Hematopoietic multipotent progenitor cell treated with erythropoietin and hydrocortisone succinate and interleukin-3 and kit ligand, for 4 days (in vitro differentiated cells): ENCODE measurements at regions not wholly inside any gene's neighbourhood (a gene's known extent, or its start where the extent isn't known, plus 50 kb on each side); places are given as distances from the start of the nearest gene placed in this dataset.
"Not testable (repeated sequence)": the region's sequence is repeated elsewhere in the genome, so short reads cannot be mapped to it uniquely, and the experiment has no call there.

Experiments used
- DNase-seq: peaks from one replicate; pipeline ENCODE4 v3.0.0-alpha.2; 2015

GRCh38 chr1:104182251-104182650 is 432.6 kb downstream of the AMY1C start:
- peak; percentile 0 for DNase-seq

DNA sequence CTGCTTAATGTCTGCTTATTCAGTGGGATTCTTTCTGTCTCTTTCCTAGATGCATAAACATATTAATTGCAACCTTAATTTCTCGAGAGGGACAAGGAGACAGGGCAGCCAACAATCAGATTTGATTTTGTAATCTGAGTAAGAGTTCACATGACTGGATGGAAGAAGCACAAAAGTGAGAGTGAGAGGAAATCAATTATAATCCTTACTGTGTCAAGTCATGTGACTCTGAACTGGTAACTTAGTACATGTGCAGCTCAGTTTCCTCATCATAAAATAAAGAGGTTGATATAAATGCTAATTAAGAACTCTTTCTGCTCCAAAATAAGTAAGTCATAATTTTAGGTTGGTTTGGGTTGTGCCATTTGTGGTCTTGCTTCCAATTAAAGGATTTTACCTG is 439.5 kb downstream of the AMY1C start:
- no peak for DNase-seq

DNA sequence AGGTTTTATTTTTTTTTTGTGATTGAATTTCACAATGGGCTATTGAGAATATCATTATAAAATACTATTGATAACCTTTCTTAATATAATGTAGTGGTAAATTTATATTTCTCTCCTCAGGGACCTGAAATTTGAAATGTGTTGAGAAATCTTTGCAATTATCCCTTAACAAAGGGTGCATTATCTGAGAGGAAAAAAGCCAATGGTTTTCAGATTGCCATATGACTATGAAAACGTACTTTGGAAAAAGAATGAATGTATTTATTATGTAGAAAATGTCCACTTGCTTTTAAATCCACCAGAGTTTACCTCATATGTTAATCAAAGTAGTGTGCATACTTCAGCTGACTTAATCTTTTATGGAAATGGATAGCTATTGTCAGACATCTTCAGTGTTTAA is 441.1 kb downstream of the AMY1C start:
- no peak for DNase-seq

DNA sequence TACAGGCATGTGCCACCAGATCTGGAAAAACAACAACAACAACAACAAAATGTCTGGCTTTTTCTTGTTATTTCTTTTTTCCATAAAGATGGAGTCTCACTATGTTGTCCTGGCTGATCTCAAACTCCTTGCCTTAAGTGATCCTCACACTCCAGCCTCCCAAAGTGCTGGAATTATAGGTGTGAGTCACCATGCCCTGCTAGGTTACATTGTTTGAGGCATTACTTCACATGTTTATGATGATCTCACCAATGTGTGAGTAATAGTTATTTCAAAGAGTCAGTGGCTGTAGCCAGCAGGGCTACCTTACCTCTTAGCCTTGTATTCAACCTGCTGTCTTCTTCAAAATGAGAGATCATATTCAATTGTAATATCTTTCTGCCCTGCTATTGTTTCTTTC is 445.7 kb downstream of the AMY1C start:
- no peak for DNase-seq

DNA sequence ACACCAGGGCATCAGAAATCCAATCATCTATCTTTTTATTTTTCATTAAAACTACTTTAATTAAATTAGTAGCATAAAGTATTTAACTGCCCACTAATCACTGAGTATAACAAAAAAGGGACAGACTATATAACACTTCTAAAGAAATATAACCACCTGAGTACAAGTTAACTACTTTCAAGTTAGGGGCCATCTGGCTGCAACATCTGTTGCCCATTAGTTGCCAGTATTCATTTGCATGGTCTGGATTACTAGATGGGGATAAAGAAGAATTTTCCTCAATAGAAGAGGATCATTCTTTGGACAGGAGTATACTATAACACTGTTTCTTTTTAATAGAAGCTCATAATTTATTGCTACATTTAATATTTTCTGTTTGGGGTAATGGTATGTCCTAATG is 446.4 kb downstream of the AMY1C start:
- DNase-seq: no peak

DNA sequence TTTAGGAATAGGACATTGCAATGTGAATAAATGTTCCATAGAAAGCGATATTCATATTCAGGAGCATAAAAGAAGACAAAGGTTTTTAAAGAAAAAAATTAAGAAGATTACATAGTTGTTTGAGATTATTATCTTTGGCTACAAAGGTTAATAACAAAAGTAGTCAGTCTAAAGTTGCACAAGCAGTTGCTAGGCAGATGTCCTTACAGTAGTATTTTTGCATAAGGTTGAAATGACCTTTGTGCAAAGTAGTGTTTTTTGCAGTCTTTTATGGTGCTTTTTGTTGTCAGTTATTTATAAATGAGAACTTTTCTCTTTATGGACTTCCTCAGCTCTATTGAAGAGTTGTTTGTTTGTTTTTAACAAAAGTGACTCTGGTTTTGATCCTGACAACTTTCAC is 447.8 kb downstream of the AMY1C start:
- DNase-seq: no peak

- no peak for DNase-seq
Observed at GRCh38 chr1:104212239-104212638, 462.5 kb downstream of the AMY1C start.

DNA sequence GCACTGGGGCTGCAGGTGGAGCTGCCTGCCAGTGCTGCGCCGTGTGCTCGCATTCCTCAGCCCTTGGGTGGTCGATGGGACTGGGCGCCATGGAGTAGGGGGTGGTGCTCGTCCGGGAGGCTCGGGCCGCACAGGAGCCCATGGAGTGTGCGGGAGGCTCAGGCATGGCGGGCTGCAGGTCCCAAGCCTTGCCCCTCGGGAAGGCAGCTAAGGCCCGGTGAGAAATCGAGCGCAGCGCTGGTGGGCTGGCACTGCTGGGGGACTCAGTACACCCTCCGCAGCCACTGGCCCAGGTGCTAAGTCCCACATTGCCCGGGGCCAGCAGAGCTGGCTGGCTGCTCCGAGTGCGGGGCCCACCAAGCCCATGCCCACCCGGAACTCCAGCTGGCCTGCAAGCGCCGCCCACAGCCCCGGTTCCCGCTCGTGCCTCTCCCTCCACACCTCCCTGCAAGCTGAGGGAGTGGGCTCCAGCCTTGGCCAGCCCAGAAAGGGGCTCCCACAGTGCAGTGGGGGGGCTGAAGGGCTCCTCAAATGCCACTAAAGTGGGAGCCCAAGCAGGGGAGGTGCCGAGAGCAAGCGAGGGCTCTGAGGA is 467.8 kb downstream of the AMY1C start:
- DNase-seq: not testable (repeated sequence)

GRCh38 chr1:104229860-104230259 is 480.2 kb downstream of the AMY1C start:
- DNase-seq: no peak

DNA sequence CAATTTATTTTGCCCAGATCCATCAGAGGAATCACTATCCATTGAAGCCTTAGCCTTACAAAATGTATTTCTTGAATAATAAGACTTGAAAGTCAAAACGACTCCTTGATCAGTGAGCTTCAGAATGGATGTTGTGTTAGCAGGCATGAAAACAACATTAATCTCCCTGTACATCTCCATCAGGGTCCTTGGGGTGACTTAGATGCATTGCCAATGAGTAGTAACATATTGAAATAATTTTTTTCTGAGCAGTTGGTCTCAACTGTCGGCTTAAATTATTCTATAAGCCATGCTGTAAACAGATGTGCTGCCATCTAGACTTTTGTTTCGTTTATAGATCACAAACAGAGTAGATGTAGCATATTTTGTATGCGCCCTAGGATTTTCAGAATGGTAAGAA is 482.0 kb downstream of the AMY1C start:
- no peak for DNase-seq

DNA sequence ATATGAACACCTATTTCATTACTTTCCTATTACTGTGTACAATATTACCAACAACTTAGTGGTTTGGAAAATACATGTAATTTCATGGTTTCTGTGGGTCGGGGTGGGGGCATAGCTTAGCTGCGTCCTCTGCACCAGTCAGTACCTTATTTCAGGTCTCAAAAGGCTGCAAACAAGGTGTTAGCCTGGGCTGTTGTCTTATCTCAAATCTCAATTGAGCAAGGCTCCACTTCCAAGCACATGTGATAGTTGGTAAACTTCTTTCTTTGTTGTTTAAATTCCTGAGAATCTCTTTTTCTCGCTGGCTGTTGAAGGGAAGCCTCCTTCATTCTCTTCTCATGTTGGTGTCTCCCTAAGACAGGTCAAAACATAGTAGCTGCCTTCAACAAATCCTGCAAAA is 485.4 kb downstream of the AMY1C start:
- no peak for DNase-seq

GRCh38 chr1:104238991-104239390 is 489.3 kb downstream of the AMY1C start:
- DNase-seq: no peak

DNA sequence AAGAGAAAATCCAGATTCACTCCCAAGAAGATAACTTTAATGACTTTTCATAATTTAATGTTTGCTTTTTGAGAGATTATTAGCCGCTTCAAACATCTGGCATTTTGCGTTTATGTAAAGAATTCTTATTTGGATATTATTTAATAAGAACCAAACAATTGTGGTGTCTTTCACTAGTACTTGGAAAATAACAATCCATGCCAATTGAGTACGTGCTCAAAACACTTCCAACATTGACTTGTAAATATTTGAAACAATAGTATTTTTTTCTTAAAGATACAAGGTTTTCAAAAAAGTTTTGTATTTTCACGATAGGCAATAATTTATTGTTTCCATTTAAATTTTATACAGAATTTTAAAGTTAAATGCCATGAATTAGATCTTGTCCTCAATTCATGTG is 498.7 kb downstream of the AMY1C start:
- DNase-seq: no peak

DNA sequence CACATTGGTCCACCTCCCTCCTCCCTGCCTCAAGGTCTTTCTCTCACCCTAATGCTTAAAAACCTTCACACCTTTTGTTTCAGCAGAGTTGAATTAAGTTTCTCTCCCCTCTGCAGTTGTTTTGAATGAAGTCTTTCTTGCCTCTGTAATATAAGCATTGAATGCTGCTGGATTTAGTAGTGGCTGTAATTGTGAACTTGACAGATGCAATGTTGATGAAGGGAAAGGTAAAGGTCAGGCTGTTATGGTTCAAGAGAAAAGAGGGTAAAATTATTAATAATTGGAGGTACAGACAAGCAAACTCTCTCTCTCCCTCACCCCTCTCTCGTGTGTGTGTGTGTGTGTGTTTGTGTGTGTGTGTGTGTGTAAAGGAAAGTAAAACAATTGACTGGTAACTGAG is 509.8 kb downstream of the AMY1C start:
- DNase-seq: no peak

- DNase-seq: not testable (repeated sequence)
Observed at GRCh38 chr1:104263110-104263509, 513.4 kb downstream of the AMY1C start.

DNA sequence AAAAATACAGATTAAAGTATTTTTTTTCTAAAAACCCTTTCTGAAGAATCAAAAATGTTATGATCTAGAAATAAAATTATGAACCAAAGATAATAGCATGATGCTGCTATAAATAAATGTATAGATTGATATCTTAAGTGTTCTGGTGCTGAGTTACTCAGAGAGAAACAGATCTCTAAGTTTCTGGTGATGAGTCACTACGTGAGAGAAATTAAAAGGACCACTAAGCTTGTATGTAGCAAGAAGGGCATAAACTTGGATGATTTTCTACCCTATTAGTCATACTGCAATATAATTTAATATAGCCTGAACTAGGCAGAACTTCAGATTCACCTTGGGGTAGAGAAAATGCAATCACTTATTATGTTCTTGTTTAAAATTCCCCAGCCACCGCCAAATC is 514.8 kb downstream of the AMY1C start:
- DNase-seq: no peak

GRCh38 chr1:104265163-104265562 is 515.5 kb downstream of the AMY1C start:
- no peak for DNase-seq

DNA sequence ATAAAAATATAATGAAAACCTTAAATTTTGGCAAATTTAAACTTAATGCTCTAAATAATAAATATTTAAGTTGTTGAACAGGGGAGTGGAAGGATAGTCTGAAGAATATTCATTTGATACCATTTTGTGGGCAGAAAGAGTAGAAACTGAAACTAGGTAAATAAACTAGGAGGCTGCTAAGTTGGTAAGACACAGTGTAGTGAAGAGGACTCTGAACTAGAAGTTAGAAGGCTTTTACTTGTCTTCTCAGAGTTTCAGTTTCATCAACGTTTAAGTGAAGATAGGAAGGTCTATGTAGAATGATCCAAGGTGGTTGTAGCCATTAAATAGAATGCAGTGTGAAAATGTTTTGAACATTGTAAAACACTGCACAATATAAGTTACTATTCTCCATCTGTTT is 516.9 kb downstream of the AMY1C start:
- no peak for DNase-seq

DNA sequence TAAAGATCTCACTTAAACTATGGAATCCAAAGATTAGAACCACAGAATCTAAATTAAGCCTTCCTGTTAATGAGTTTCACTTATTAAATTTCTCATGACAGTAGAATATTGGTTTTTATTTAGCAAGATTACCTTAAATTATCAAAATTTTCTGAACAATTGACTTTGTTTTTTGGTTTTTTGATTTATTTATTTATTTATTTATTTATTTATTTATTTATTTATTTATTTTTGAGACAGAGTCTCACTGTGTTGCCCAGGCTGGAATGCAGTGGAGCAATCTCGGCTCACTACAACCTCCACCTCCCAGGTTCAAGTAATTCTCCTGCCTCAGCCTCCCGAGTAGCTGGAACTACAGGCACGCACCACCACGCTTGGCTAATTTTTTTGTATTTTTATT is 538.6 kb downstream of the AMY1C start:
- not testable (repeated sequence) for DNase-seq

DNA sequence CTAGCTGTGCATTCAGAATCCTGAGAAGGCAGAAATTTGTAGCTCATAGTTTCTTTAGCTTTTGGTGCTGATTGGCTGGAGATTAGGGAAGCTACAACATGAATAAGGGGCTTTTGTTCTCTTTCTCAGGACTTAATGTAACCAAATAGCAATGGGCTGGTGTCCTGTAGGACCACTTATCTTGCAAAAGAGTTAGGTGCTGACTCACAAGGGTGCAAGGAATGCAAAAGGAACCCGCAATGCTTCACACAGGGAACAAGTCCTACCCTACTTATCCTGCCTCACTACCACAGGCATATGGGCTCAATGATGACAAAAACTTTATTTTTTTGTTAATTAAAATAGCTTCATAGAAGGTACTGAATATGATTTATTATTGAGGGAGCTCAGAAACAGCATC is 541.5 kb downstream of the AMY1C start:
- no peak for DNase-seq

DNA sequence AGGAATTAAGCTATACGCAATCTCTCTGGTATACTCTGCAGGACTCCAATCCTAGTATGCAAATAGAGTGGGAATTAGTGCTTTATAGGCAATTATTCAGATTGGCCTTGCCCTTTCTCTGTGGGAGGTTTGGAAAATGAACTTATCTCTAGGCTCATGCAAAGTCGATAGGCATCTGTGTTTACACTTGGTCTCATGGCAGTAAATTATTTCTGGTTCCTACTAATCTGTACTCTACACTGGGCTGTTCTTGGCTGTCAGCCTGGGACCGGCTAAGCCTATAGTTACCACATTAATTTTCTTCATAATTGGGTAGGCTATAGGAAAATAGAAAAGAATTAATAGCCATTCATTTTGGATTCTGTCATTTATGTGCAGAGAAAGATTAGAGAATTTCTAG is 544.6 kb downstream of the AMY1C start:
- DNase-seq: peak; percentile 1

DNA sequence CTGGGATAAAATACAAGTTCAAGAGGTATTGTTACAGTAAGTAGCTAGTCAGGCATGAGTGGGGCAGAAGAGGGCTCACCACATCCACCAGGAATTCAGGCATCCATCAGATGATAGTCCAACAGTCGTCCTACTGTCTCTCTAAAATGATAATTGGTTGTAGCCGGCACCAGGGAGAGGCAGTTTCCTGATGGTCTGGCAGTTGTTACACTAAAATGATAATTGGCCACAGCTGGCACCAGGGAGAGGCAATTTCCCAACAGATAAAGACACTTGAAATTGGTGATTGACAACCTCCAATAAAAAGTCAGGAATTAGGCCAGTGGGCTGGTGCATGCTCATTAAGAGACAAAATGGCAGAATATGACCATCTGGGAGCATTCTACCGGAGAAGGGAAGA is 545.8 kb downstream of the AMY1C start:
- no peak for DNase-seq

- DNase-seq: no peak
Observed at GRCh38 chr1:104309673-104310072, 560.0 kb downstream of the AMY1C start.

- DNase-seq: no peak
Observed at GRCh38 chr1:104315823-104316222, 566.1 kb downstream of the AMY1C start.

GRCh38 chr1:104322131-104322530 is 572.4 kb downstream of the AMY1C start:
- no peak for DNase-seq

DNA sequence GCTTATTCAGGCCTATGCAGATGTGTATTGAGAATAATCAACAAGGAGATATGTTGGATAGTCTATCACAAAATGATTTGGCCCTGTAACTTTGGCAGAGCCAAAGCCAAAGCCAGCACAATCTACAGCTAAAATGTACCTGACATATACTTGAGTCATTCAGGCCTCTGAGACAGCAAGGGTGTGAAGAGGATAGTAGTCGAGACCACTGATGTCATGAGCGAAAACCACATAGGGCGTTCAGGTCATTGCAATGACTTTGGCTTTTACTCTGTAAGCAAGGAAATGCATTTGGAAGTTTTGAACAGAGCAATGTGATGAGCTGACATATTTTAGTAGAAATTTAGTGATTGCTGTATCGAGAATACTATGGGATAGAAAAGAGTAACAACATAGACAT is 579.6 kb downstream of the AMY1C start:
- no peak for DNase-seq
